ENCODE measurements at regions not wholly inside any gene's neighbourhood (a gene's known extent, or its start where the extent isn't known, plus 50 kb on each side); places are given as distances from the start of the nearest gene placed in this dataset.

DNA sequence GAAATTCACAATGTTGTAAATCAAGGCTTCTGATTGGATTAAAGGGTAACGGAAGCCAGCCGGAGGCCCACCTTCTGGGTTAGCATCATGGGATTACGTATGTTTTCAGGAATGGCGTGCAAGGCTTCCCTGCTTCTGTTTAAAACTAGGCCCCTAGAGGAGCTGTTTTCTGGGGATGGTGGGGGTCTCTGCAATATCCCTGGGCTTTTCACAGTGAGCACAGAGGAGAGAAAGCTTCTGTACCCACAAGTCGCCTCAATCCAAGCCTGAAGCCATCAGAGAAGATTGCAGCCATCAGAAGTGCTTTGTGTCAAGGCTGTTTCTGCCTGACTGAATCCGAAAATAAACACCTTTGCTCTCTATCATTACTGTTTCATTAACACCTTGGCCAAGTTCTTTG is 226.9 kb upstream of the SMIM21 start:
- TF ChIP-seq, protein P1, sequence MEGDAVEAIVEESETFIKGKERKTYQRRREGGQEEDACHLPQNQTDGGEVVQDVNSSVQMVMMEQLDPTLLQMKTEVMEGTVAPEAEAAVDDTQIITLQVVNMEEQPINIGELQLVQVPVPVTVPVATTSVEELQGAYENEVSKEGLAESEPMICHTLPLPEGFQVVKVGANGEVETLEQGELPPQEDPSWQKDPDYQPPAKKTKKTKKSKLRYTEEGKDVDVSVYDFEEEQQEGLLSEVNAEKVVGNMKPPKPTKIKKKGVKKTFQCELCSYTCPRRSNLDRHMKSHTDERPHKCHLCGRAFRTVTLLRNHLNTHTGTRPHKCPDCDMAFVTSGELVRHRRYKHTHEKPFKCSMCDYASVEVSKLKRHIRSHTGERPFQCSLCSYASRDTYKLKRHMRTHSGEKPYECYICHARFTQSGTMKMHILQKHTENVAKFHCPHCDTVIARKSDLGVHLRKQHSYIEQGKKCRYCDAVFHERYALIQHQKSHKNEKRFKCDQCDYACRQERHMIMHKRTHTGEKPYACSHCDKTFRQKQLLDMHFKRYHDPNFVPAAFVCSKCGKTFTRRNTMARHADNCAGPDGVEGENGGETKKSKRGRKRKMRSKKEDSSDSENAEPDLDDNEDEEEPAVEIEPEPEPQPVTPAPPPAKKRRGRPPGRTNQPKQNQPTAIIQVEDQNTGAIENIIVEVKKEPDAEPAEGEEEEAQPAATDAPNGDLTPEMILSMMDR (IDR thresholded peaks at IDR 0.05): no peak
- no peak for TF ChIP-seq EZH2phosphoT487 (IDR thresholded peaks at IDR 0.05)
- no peak for TF ChIP-seq EZH2 (IDR thresholded peaks at IDR 0.05)
